ENCODE measurements at regions not wholly inside any gene's neighbourhood (a gene's known extent, or its start where the extent isn't known, plus 50 kb on each side); places are given as distances from the start of the nearest gene placed in this dataset.
"Not testable (repeated sequence)": the region's sequence is repeated elsewhere in the genome, so short reads cannot be mapped to it uniquely, and the experiment has no call there.

- not testable (repeated sequence) for TF ChIP-seq CTCF, POLR2A (IDR thresholded peaks at IDR 0.05)
Observed at GRCh38 chr15:24341876-24342275, 333.7 kb upstream of the NPAP1 start.

Data from sigmoid colon (tissue), 3 donors.